K562 (cell line): ENCODE measurements at regions not wholly inside any gene's neighbourhood (a gene's known extent, or its start where the extent isn't known, plus 50 kb on each side); places are given as distances from the start of the nearest gene placed in this dataset.

ENCODE experiments used
- CBFA2T2 ChIP-seq: fragments of 450-650 bp; conservative IDR thresholded peaks from 2 replicates; pipeline ENCODE4 v1.6.1; 2017; ENCODE audit warnings: mild to moderate bottlenecking
- EP400 ChIP-seq: fragments of 450-650 bp; IDR thresholded peaks from 2 replicates; pipeline ENCODE4 v1.6.1; 2017; ENCODE audit warnings: antibody characterized with exemption, mild to moderate bottlenecking, moderate library complexity
- FOXP1 ChIP-seq: sonication (generic); formaldehyde crosslinking; IDR thresholded peaks from 2 replicates; pipeline ENCODE4 v1.8.0; 2022; ENCODE audit warnings: mild to moderate bottlenecking, missing genetic modification reagents
- SPI1 ChIP-seq: IDR thresholded peaks from 2 replicates; pipeline ENCODE4 v1.6.1; 2011; ENCODE audit warnings: low read depth, low read length, control low read depth, borderline replicate concordance
- TF ChIP-seq, protein P1 (sequence below), 2 experiments: fragments of 450-650 bp; IDR thresholded peaks; 2 replicates each; pipeline ENCODE4 v1.6.1; 2016; ENCODE audit warnings: mild to moderate bottlenecking in 2 of 2, borderline replicate concordance in 1 of 2, low read depth in 1 of 2, moderate library complexity in 1 of 2
- TF ChIP-seq, protein P2 (sequence below): fragments of 450-650 bp; IDR thresholded peaks from 2 replicates; pipeline ENCODE4 v1.6.1; 2016; ENCODE audit warnings: antibody characterized with exemption
- TF ChIP-seq, protein P3 (sequence below): IDR thresholded peaks from 3 replicates; pipeline ENCODE4 v1.6.1; 2011; ENCODE audit warnings: borderline replicate concordance, mild to moderate bottlenecking, moderate library complexity; ENCODE audit not compliant: insufficient read length; ENCODE audit errors: extremely low read depth

DNA sequence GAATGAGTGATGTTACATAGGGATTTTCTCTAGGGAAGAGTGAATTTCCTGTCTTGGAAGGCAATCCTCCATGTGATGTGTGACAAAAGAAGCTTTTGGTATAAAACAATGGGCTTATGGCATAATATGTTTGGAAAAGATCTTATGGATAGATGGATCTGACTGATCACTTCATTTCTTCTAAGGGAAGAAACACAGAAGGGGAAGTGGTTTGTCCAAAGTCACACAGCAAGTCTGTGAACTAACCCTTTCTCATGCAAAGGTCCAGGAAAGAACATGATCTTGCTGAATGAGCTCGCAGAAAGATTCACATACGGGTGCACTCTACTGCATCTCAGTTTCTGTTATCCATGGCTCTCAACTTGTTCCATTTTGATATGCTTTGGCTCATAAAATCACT, 575.9 kb upstream of the JAG1 start (continued):
- TF ChIP-seq, protein P1, sequence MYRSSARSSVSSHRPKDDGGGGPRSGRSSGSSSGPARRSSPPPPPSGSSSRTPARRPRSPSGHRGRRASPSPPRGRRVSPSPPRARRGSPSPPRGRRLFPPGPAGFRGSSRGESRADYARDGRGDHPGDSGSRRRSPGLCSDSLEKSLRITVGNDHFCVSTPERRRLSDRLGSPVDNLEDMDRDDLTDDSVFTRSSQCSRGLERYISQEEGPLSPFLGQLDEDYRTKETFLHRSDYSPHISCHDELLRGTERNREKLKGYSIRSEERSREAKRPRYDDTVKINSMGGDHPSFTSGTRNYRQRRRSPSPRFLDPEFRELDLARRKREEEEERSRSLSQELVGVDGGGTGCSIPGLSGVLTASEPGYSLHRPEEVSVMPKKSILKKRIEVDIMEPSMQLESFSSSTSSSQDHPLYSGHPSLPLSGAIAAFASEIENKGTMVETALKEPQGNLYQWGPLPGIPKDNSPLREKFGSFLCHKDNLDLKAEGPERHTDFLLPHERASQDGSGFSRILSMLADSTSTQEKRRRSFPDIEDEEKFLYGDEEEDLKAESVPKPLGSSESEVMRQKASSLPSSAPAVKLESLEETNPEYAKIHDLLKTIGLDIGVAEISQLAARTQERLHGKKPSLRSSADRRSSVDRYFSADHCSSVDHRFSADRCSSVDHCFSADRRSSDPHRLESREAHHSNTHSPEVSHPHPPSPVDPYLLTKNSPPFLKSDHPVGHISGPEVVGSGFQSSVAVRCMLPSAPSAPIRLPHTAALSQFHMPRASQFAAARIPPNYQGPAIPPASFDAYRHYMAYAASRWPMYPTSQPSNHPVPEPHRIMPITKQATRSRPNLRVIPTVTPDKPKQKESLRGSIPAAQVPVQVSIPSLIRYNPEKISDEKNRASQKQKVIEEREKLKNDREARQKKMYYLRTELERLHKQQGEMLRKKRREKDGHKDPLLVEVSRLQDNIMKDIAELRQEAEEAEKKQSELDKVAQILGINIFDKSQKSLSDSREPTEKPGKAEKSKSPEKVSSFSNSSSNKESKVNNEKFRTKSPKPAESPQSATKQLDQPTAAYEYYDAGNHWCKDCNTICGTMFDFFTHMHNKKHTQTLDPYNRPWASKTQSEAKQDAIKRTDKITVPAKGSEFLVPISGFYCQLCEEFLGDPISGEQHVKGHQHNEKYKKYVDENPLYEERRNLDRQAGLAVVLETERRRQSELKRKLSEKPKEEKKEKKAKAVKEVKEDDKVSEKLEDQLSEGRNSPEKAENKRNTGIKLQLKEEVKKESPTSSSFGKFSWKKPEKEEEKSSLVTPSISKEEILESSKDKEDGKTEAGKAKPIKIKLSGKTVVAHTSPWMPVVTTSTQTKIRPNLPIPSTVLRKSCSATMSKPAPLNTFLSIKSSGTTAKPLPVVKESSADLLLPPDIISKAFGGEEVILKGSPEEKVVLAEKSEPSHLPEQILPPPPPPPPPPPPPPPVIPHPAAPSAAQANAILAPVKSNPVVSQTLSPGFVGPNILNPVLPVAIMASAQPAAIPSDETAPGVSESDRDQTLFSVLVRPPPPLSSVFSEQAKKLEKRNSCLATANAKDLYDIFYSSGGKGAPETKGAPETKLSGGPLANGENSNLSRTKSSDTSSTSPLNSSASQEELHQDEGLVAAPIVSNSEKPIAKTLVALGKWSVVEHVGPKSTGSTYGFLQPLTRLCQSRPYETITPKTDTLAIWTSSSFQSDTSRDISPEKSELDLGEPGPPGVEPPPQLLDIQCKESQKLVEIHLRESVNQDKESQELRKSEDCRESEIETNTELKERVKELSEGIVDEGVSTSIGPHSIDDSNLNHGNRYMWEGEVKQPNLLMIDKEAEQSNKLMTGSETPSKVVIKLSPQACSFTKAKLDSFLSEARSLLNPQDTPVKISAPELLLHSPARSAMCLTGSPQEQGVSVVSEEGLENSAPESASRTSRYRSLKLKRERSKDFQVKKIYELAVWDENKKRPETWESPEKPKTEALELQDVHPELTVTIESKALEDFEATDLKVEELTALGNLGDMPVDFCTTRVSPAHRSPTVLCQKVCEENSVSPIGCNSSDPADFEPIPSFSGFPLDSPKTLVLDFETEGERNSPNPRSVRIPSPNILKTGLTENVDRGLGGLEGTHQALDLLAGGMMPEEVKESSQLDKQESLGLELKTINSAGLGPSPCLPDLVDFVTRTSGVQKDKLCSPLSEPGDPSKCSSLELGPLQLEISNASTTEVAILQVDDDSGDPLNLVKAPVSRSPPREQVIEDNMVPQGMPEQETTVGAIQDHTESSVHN (IDR thresholded peaks at IDR 0.05; ENCODE audit: borderline replicate concordance in 1 of 2, low read depth in 1 of 2), result no peak
- TF ChIP-seq, protein P2, sequence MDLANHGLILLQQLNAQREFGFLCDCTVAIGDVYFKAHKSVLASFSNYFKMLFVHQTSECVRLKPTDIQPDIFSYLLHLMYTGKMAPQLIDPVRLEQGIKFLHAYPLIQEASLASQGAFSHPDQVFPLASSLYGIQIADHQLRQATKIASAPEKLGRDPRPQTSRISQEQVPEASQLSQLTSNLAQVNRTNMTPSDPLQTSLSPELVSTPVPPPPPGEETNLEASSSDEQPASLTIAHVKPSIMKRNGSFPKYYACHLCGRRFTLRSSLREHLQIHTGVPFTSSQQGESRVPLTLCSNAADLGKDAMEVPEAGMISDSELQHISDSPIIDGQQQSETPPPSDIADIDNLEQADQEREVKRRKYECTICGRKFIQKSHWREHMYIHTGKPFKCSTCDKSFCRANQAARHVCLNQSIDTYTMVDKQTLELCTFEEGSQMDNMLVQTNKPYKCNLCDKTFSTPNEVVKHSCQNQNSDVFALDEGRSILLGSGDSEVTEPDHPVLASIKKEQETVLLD, result no peak
- TF ChIP-seq SPI1 (no peak), CBFA2T2 (no peak), FOXP1 (CRISPR knock-in tag) (no peak), EP400 (no peak)
- TF ChIP-seq, protein P3, sequence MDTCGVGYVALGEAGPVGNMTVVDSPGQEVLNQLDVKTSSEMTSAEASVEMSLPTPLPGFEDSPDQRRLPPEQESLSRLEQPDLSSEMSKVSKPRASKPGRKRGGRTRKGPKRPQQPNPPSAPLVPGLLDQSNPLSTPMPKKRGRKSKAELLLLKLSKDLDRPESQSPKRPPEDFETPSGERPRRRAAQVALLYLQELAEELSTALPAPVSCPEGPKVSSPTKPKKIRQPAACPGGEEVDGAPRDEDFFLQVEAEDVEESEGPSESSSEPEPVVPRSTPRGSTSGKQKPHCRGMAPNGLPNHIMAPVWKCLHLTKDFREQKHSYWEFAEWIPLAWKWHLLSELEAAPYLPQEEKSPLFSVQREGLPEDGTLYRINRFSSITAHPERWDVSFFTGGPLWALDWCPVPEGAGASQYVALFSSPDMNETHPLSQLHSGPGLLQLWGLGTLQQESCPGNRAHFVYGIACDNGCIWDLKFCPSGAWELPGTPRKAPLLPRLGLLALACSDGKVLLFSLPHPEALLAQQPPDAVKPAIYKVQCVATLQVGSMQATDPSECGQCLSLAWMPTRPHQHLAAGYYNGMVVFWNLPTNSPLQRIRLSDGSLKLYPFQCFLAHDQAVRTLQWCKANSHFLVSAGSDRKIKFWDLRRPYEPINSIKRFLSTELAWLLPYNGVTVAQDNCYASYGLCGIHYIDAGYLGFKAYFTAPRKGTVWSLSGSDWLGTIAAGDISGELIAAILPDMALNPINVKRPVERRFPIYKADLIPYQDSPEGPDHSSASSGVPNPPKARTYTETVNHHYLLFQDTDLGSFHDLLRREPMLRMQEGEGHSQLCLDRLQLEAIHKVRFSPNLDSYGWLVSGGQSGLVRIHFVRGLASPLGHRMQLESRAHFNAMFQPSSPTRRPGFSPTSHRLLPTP, result no peak
